ENCODE measurements at regions not wholly inside any gene's neighbourhood (a gene's known extent, or its start where the extent isn't known, plus 50 kb on each side); places are given as distances from the start of the nearest gene placed in this dataset.
"Not testable (repeated sequence)": the region's sequence is repeated elsewhere in the genome, so short reads cannot be mapped to it uniquely, and the experiment has no call there.

GRCh38 chr15:38799202-38799601 lies 234.6 kb upstream of the RASGRP1 start:
- H3K9me3 ChIP-seq, result not testable (repeated sequence)

GRCh38 chr15:38809621-38810020 lies 245.0 kb upstream of the RASGRP1 start:
- Histone ChIP-seq H3F3A (replicated peaks; ENCODE audit: insufficient read depth) (no peaks in the 10 kb centered on the region), H3K4me2 (no peak overlapping the region), H2AFZ (ENCODE audit: low read depth) (no peak overlapping the region), H3K9me3 (no peaks in the 10 kb centered on the region), H3K27me3 (ENCODE audit: insufficient read depth) (no peaks in the 10 kb centered on the region), H3K9ac (no peak overlapping the region), H3K4me3 (ENCODE audit: low read depth in 2 of 2, low read length in 1 of 2) (no peak overlapping the region), H3K79me2 (ENCODE audit: insufficient read depth) (no peaks in the 10 kb centered on the region), H4K20me1 (ENCODE audit: insufficient read depth) (no peaks in the 10 kb centered on the region), H3K9me2 (no peaks in the 10 kb centered on the region), H3K4me1 (ENCODE audit: control insufficient read depth in 1 of 2, insufficient read depth in 2 of 2, low read depth in 1 of 2, low read length in 1 of 2) (peaks cover 0 to 2% of the 10 kb centered on the region in 2 experiments; a peak in 2 of 4 replicates), H3K27ac (ENCODE audit: low read depth in 2 of 2, low read length in 1 of 2) (no peak overlapping the region), H3K36me3 (replicated peaks in 1 of 2; ENCODE audit: control insufficient read depth in 1 of 2, insufficient read depth in 2 of 2, low read length in 1 of 2) (no peaks in the 10 kb centered on the region)
- ChIA-PET CTCF (interaction anchor here (1.2 to 1.5 kb wide), 2 partner anchors 102 to 181 kb away, joined by 3 to 5 read pairs; no protein-coding TSS in a partner anchor), POLR2A (no interaction called here)
- TF ChIP-seq YY1 (IDR thresholded peaks at IDR 0.05; ENCODE audit: low read depth) (no peak), MXI1 (IDR thresholded peaks at IDR 0.05; ENCODE audit: low read depth, low read length) (no peak), ZBTB33 (IDR thresholded peaks at IDR 0.05; ENCODE audit: borderline replicate concordance, low read depth) (no peak), TAF1 (IDR thresholded peaks at IDR 0.05; ENCODE audit: borderline replicate concordance, low read depth, low read length) (no peak)
- no peak for DNase-seq

More at GRCh38 chr15:38799202-38799601, 234.6 kb upstream of the RASGRP1 start:
- H3K4me3 ChIP-seq (ENCODE audit: low read depth in 2 of 2, low read length in 1 of 2); H3F3A ChIP-seq (replicated peaks; ENCODE audit: insufficient read depth); H3K4me2 ChIP-seq; H4K20me1 ChIP-seq (ENCODE audit: insufficient read depth); H3K27ac ChIP-seq (ENCODE audit: low read depth in 2 of 2, low read length in 1 of 2); H3K27me3 ChIP-seq (ENCODE audit: insufficient read depth); H3K4me1 ChIP-seq (ENCODE audit: control insufficient read depth in 1 of 2, insufficient read depth in 2 of 2, low read depth in 1 of 2, low read length in 1 of 2); H3K36me3 ChIP-seq (replicated peaks in 1 of 2; ENCODE audit: control insufficient read depth in 1 of 2, insufficient read depth in 2 of 2, low read length in 1 of 2); DNase-seq; POLR2A ChIA-PET; H3K79me2 ChIP-seq (ENCODE audit: insufficient read depth); H2AFZ ChIP-seq (ENCODE audit: low read depth); H3K9me2 ChIP-seq; H3K9ac ChIP-seq: not testable (repeated sequence)
- WGBS (ENCODE audit: low lambda C conversion rate), result 65% methylated on average over 5 of the region's 5 CpGs
- CTCF ChIA-PET, result interaction anchor here (0.7 kb wide), 1 partner anchor 18 kb away, joined by 3 read pairs; no protein-coding TSS in a partner anchor

- H3K9me2 ChIP-seq, result no peaks in the 10 kb centered on the region
- H3K4me2 ChIP-seq, result no peak overlapping the region
- no peak overlapping the region for H2AFZ ChIP-seq (ENCODE audit: low read depth)
- CTCF ChIA-PET, result interaction anchor here (0.5 to 2.0 kb wide), 4 partner anchors 11 to 442 kb away, joined by 3 to 5 read pairs (median 3); no protein-coding TSS in a partner anchor
- no peaks in the 10 kb centered on the region for H3K27me3 ChIP-seq (ENCODE audit: insufficient read depth)
- no peak overlapping the region for H3K27ac ChIP-seq (ENCODE audit: low read depth in 2 of 2, low read length in 1 of 2)
- WGBS (ENCODE audit: low lambda C conversion rate), result 59% methylated on average over 2 of the region's 2 CpGs
- H3K36me3 ChIP-seq (replicated peaks in 1 of 2; ENCODE audit: control insufficient read depth in 1 of 2, insufficient read depth in 2 of 2, low read length in 1 of 2), result no peaks in the 10 kb centered on the region
- POLR2A ChIA-PET, result no interaction called here
- no peaks in the 10 kb centered on the region for H3F3A ChIP-seq (replicated peaks; ENCODE audit: insufficient read depth)
- H3K9ac ChIP-seq, result no peak overlapping the region
- no peak overlapping the region for H3K4me3 ChIP-seq (ENCODE audit: low read depth in 2 of 2, low read length in 1 of 2)
- no peaks in the 10 kb centered on the region for H3K79me2 ChIP-seq (ENCODE audit: insufficient read depth)
- H3K4me1 ChIP-seq (ENCODE audit: control insufficient read depth in 1 of 2, insufficient read depth in 2 of 2, low read depth in 1 of 2, low read length in 1 of 2), result peaks cover 0 to 3% of the 10 kb centered on the region in 2 experiments; a peak in 2 of 4 replicates
- no peaks in the 10 kb centered on the region for H4K20me1 ChIP-seq (ENCODE audit: insufficient read depth)
- DNase-seq, result no peak
- no peaks in the 10 kb centered on the region for H3K9me3 ChIP-seq
- no peak for TF ChIP-seq MEF2A (IDR thresholded peaks at IDR 0.05; ENCODE audit: borderline replicate concordance, low read depth)
- TF ChIP-seq GABPA (IDR thresholded peaks at IDR 0.05; ENCODE audit: low read depth), result no peak
- TF ChIP-seq RFX5 (IDR thresholded peaks at IDR 0.05; ENCODE audit: low read length), result no peak
- no peak for TF ChIP-seq ZBTB33 (IDR thresholded peaks at IDR 0.05; ENCODE audit: borderline replicate concordance, low read depth)
- no peak for TF ChIP-seq CHD2 (IDR thresholded peaks at IDR 0.05; ENCODE audit: low read length, partially characterized antibody)
- no peak for TF ChIP-seq NRF1 (IDR thresholded peaks at IDR 0.05; ENCODE audit: low read depth, low read length)
- no peak for TF ChIP-seq CTCF (IDR thresholded peaks at IDR 0.05)
- TF ChIP-seq FOXM1 (IDR thresholded peaks at IDR 0.05; ENCODE audit: low read depth), result no peak
Observed at GRCh38 chr15:38810686-38811085, 246.1 kb upstream of the RASGRP1 start.

GRCh38 chr15:38814254-38814653 lies 249.6 kb upstream of the RASGRP1 start:
- H3K4me2 ChIP-seq; H3K9me2 ChIP-seq; H3F3A ChIP-seq (replicated peaks; ENCODE audit: insufficient read depth); H3K27ac ChIP-seq (ENCODE audit: low read depth in 2 of 2, low read length in 1 of 2); H4K20me1 ChIP-seq (ENCODE audit: insufficient read depth); H3K9ac ChIP-seq; H3K36me3 ChIP-seq (replicated peaks in 1 of 2; ENCODE audit: control insufficient read depth in 1 of 2, insufficient read depth in 2 of 2, low read length in 1 of 2); H3K27me3 ChIP-seq (ENCODE audit: insufficient read depth); DNase-seq; H2AFZ ChIP-seq (ENCODE audit: low read depth); H3K79me2 ChIP-seq (ENCODE audit: insufficient read depth); POLR2A ChIA-PET; H3K9me3 ChIP-seq; H3K4me3 ChIP-seq (ENCODE audit: low read depth in 2 of 2, low read length in 1 of 2): not testable (repeated sequence)
- H3K4me1 ChIP-seq (ENCODE audit: control insufficient read depth in 1 of 2, insufficient read depth in 2 of 2, low read depth in 1 of 2, low read length in 1 of 2), result peaks cover 10 to 25% of the 10 kb centered on the region in 2 experiments; a peak in 3 of 4 replicates
- CTCF ChIA-PET, result interaction anchor here (0.9 kb wide), 1 partner anchor 107 kb away, joined by 6 read pairs; no protein-coding TSS in a partner anchor
- WGBS (ENCODE audit: low lambda C conversion rate), result 94% methylated on average over 1 of the region's 1 CpG

All from SK-N-SH (cell line).